Type B pancreatic cell (in vitro differentiated cells): ENCODE measurements at regions not wholly inside any gene's neighbourhood (a gene's known extent, or its start where the extent isn't known, plus 50 kb on each side); places are given as distances from the start of the nearest gene placed in this dataset.

Source experiments
- DNase-seq: peaks from one replicate; pipeline ENCODE4 v3.0.0; 2021; ENCODE audit warnings: mixed read lengths; ENCODE audit not compliant: unreplicated experiment; ENCODE audit errors: extremely low spot score
- H3K27ac Mint-ChIP-seq: 2 replicates; pipeline ENCODE4 v1.8.0; 2021; ENCODE audit warnings: mild to moderate bottlenecking, mixed read lengths
- H3K27me3 Mint-ChIP-seq: 2 replicates; pipeline ENCODE4 v1.8.0; 2021; ENCODE audit warnings: mixed read lengths
- H3K36me3 Mint-ChIP-seq: 2 replicates; pipeline ENCODE4 v1.8.0; 2021; ENCODE audit warnings: mixed read lengths
- H3K4me1 Mint-ChIP-seq: one replicate; pipeline ENCODE4 v1.8.0; 2021; ENCODE audit warnings: mixed read lengths; ENCODE audit not compliant: unreplicated experiment
- H3K4me3 Mint-ChIP-seq: 2 replicates; pipeline ENCODE4 v1.8.0; 2021; ENCODE audit warnings: mild to moderate bottlenecking, mixed read lengths
- H3K9me3 Mint-ChIP-seq: 2 replicates; pipeline ENCODE4 v1.8.0; 2021; ENCODE audit warnings: mixed read lengths
- CTCF ChIP-seq: fragments of 200-600 bp; sonication (generic); conservative IDR thresholded peaks from 2 replicates; pipeline ENCODE4 v1.5.0; 2021; ENCODE audit warnings: antibody characterized with exemption, mild to moderate bottlenecking

GRCh38 chr15:27672537-27672936 lies 426.6 kb downstream of the OCA2 start:
- no peaks in the 10 kb centered on the region for H3K9me3 Mint-ChIP-seq
- no peaks in the 10 kb centered on the region for H3K36me3 Mint-ChIP-seq
- H3K27ac Mint-ChIP-seq: no peak overlapping the region
- DNase-seq: no peak
- H3K4me1 Mint-ChIP-seq: peaks cover 33% of the 10 kb centered on the region
- TF ChIP-seq CTCF: no peak
- peaks cover 9% of the 10 kb centered on the region for H3K27me3 Mint-ChIP-seq
- no peak overlapping the region for H3K4me3 Mint-ChIP-seq

GRCh38 chr15:27671819-27672437 lies 427.2 kb downstream of the OCA2 start:
- peaks cover 7% of the 10 kb centered on the region for H3K27me3 Mint-ChIP-seq
- peaks cover 33% of the 10 kb centered on the region for H3K4me1 Mint-ChIP-seq
- DNase-seq: no peak
- no peaks in the 10 kb centered on the region for H3K36me3 Mint-ChIP-seq
- no peak overlapping the region for H3K27ac Mint-ChIP-seq
- no peak overlapping the region for H3K4me3 Mint-ChIP-seq
- TF ChIP-seq CTCF: no peak
- H3K9me3 Mint-ChIP-seq: no peaks in the 10 kb centered on the region

GRCh38 chr15:27670486-27671209 lies 428.5 kb downstream of the OCA2 start:
- no peak for DNase-seq
- no peaks in the 10 kb centered on the region for H3K36me3 Mint-ChIP-seq
- no peak for TF ChIP-seq CTCF
- peaks cover 33% of the 10 kb centered on the region for H3K4me1 Mint-ChIP-seq
- H3K4me3 Mint-ChIP-seq: no peak overlapping the region
- no peak overlapping the region for H3K27ac Mint-ChIP-seq
- no peaks in the 10 kb centered on the region for H3K9me3 Mint-ChIP-seq
- peaks cover 7% of the 10 kb centered on the region for H3K27me3 Mint-ChIP-seq

- H3K27me3 Mint-ChIP-seq: peaks cover 7% of the 10 kb centered on the region
- no peaks in the 10 kb centered on the region for H3K36me3 Mint-ChIP-seq
- H3K4me3 Mint-ChIP-seq: no peak overlapping the region
- peaks cover 33% of the 10 kb centered on the region for H3K4me1 Mint-ChIP-seq
- H3K9me3 Mint-ChIP-seq: no peaks in the 10 kb centered on the region
- no peak overlapping the region for H3K27ac Mint-ChIP-seq
- no peak for TF ChIP-seq CTCF
- DNase-seq: no peak
Measured at GRCh38 chr15:27669641-27670040, 429.5 kb downstream of the OCA2 start.

GRCh38 chr15:27668471-27669220 lies 430.5 kb downstream of the OCA2 start:
- H3K27me3 Mint-ChIP-seq: peaks cover 7% of the 10 kb centered on the region
- H3K9me3 Mint-ChIP-seq: no peaks in the 10 kb centered on the region
- H3K4me3 Mint-ChIP-seq: no peak overlapping the region
- no peak for TF ChIP-seq CTCF
- no peak overlapping the region for H3K27ac Mint-ChIP-seq
- DNase-seq: no peak
- no peaks in the 10 kb centered on the region for H3K36me3 Mint-ChIP-seq
- H3K4me1 Mint-ChIP-seq: peaks cover 33% of the 10 kb centered on the region
